ENCODE measurements at regions not wholly inside any gene's neighbourhood (a gene's known extent, or its start where the extent isn't known, plus 50 kb on each side); places are given as distances from the start of the nearest gene placed in this dataset.

DNA sequence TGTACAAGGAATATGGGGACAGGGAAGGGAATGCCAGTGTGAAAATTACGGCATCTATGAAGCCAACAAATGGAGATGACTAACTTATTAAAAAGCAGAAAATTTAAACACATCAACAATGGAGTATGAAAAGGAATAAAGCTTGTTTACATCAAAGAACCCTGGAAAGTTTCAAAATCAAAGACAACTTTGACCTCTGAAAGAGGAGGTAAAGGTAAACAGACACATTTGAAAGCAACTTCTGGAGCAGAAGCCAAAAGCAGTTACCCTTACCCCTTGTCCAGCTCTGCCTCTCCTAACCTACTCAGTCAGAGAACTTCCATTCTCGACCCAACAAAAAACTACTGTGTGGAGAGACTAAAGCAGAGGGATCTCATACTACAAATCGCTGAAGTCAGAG, 184.3 kb downstream of the DUSP6 start:
- H3K27me3 Mint-ChIP-seq (ENCODE audit: low read depth), result no peaks in the 10 kb centered on the region
- TF ChIP-seq, protein P1, sequence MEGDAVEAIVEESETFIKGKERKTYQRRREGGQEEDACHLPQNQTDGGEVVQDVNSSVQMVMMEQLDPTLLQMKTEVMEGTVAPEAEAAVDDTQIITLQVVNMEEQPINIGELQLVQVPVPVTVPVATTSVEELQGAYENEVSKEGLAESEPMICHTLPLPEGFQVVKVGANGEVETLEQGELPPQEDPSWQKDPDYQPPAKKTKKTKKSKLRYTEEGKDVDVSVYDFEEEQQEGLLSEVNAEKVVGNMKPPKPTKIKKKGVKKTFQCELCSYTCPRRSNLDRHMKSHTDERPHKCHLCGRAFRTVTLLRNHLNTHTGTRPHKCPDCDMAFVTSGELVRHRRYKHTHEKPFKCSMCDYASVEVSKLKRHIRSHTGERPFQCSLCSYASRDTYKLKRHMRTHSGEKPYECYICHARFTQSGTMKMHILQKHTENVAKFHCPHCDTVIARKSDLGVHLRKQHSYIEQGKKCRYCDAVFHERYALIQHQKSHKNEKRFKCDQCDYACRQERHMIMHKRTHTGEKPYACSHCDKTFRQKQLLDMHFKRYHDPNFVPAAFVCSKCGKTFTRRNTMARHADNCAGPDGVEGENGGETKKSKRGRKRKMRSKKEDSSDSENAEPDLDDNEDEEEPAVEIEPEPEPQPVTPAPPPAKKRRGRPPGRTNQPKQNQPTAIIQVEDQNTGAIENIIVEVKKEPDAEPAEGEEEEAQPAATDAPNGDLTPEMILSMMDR (IDR thresholded peaks at IDR 0.05; ENCODE audit: unreplicated experiment), result no peak
- no peak for DNase-seq (ENCODE audit: low spot score in 2 of 2, unreplicated experiment in 2 of 2)

DNA sequence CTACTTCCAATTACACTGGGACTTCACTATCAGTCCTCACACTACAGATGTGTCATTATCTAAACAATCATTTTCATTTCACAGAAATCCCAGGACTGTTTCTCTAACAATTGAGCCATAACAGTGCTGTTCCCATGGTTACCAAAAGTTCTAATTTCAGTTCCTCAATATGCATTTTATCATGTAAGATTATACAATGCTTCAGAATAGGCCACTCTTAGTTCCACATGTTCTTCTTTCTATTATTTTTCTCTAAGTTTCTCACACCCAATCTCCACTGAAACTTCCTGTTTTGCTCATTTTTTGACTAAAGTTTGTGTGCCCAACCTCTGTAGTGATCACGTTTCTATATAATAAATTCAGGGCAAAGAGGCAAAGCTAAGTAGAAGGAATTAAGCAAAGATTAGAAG, 185.8 kb downstream of the DUSP6 start:
- TF ChIP-seq, protein P1 (IDR thresholded peaks at IDR 0.05; ENCODE audit: unreplicated experiment), result no peak
- Mint-ChIP-seq H3K4me3 (no peak overlapping the region), H3K27me3 (ENCODE audit: low read depth) (no peaks in the 10 kb centered on the region), H3K9me3 (no peaks in the 10 kb centered on the region), H3K27ac (no peak overlapping the region), H3K4me1 (peaks cover 6% of the 10 kb centered on the region), H3K36me3 (peaks cover under 1% of the 10 kb centered on the region)
- DNase-seq (ENCODE audit: low spot score in 2 of 2, unreplicated experiment in 2 of 2), result no peak

More for the DNA sequence above, 184.3 kb downstream of the DUSP6 start:
- Mint-ChIP-seq H3K4me3 (no peak overlapping the region), H3K9me3 (peaks cover 6% of the 10 kb centered on the region), H3K27ac (no peak overlapping the region), H3K36me3 (peaks cover 1% of the 10 kb centered on the region), H3K4me1 (peaks cover 6% of the 10 kb centered on the region)

DNA sequence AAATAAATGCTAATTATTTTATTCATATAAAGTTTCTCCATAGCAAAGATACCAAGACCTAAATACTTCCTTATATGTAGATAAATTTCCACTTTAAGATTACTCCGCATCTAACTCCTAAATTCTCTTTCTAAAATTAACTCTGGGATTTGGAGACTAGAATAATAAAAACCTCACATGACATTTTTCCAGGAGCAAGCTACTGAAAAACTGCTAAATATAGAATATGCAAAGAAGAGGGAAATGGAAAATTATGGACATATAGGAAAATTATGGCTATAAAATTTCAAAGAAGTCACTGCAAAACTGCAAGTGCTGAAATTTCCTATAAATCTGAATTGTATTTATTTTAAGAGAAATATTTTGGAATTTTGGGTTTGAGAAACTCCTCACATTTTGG, 186.2 kb downstream of the DUSP6 start:
- peaks cover 6% of the 10 kb centered on the region for H3K4me1 Mint-ChIP-seq
- H3K27me3 Mint-ChIP-seq (ENCODE audit: low read depth), result no peaks in the 10 kb centered on the region
- DNase-seq (ENCODE audit: low spot score in 2 of 2, unreplicated experiment in 2 of 2), result no peak
- H3K27ac Mint-ChIP-seq, result no peak overlapping the region
- H3K9me3 Mint-ChIP-seq, result no peaks in the 10 kb centered on the region
- TF ChIP-seq, protein P1 (IDR thresholded peaks at IDR 0.05; ENCODE audit: unreplicated experiment), result no peak
- no peak overlapping the region for H3K4me3 Mint-ChIP-seq
- H3K36me3 Mint-ChIP-seq, result no peaks in the 10 kb centered on the region

DNA sequence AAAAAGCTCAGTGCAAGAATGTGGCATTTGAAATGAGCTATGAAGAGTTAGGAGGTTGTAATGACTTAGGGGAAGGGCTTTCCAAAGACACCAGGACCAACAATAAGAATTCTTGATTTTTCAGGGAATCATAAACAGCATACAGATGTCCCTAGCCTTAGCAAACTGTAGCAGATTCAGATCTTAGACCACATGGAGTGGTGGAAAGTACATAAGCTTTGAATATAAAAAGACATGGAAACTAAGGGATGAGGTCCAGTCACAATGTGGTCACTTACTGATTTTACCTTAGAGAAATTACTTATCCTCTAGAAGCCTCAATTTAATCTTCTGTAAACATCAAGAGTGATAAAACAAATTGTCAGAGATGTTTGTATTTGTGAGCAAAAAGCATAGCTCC, 186.6 kb downstream of the DUSP6 start:
- Mint-ChIP-seq H3K9me3 (no peaks in the 10 kb centered on the region), H3K27me3 (ENCODE audit: low read depth) (no peaks in the 10 kb centered on the region), H3K36me3 (no peaks in the 10 kb centered on the region), H3K27ac (no peak overlapping the region), H3K4me3 (no peak overlapping the region), H3K4me1 (peaks cover 6% of the 10 kb centered on the region)
- DNase-seq (ENCODE audit: low spot score in 2 of 2, unreplicated experiment in 2 of 2), result no peak
- TF ChIP-seq, protein P1 (IDR thresholded peaks at IDR 0.05; ENCODE audit: unreplicated experiment), result no peak

DNA sequence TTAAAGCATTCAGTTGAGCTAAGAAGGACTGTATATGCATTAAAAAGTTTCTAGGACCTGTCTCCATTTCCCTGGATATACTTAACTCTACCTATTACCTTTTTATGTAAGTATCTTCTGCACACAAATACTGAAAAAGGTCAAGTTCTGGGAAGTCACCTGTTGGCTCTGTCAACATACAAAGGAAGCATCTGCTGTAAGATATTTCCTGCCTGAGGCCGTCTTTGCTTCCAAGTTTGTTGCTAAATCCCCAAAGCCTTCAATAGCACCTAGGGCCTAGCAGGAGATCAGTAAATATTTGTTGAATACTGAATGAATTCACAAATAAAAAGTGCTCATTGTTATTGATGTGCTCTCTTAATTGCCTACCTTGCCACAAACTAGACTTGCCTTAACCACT, 188.4 kb downstream of the DUSP6 start:
- Mint-ChIP-seq H3K36me3 (no peaks in the 10 kb centered on the region), H3K9me3 (no peaks in the 10 kb centered on the region)

More for the DNA sequence above, 188.4 kb downstream of the DUSP6 start:
- H3K4me3 Mint-ChIP-seq, result no peak overlapping the region
- H3K27ac Mint-ChIP-seq, result no peak overlapping the region
- no peak for DNase-seq (ENCODE audit: low spot score in 2 of 2, unreplicated experiment in 2 of 2)
- H3K27me3 Mint-ChIP-seq (ENCODE audit: low read depth), result no peaks in the 10 kb centered on the region
- TF ChIP-seq, protein P1 (IDR thresholded peaks at IDR 0.05; ENCODE audit: unreplicated experiment), result no peak
- H3K4me1 Mint-ChIP-seq, result peaks cover 6% of the 10 kb centered on the region
